HG03521 (cell line): ENCODE measurements at regions not wholly inside any gene's neighbourhood (a gene's known extent, or its start where the extent isn't known, plus 50 kb on each side); places are given as distances from the start of the nearest gene placed in this dataset.
"Not testable (repeated sequence)": the region's sequence is repeated elsewhere in the genome, so short reads cannot be mapped to it uniquely, and the experiment has no call there.

ENCODE experiments used
- ATAC-seq: cut with Tn5 transposase; IDR thresholded peaks from one replicate; pipeline ENCODE4 v1.9.1; 2021; ENCODE audit warnings: mild to moderate bottlenecking, moderate library complexity; ENCODE audit not compliant: unreplicated experiment

DNA sequence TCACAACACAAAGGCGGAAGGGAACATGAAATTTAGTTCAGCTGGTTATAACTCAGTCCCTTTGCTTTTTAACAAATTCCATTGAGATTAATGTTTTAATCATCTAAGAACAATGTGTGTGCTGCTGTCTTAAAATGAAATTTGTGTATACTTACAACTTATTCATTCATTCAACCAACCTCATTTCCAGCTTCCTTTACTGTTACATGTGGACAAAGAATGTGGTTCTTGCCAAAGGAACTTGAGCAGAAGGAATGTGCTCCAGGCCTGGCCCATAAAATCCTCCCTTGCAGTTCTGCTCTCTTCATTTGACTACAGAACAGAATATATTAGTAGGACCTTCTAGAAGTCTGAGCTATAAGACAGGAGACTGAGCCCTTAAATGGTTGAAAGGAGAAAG lies 176.8 kb upstream of the GLRA2 start:
- no peak for ATAC-seq

- no peak for ATAC-seq
These were observed 177.6 kb upstream of the GLRA2 start for GRCh38 chrX:14351611-14352303.

GRCh38 chrX:14347523-14347922 lies 181.8 kb upstream of the GLRA2 start:
- ATAC-seq: no peak

- ATAC-seq: no peak
These were observed 185.0 kb upstream of the GLRA2 start for GRCh38 chrX:14344172-14344940.

DNA sequence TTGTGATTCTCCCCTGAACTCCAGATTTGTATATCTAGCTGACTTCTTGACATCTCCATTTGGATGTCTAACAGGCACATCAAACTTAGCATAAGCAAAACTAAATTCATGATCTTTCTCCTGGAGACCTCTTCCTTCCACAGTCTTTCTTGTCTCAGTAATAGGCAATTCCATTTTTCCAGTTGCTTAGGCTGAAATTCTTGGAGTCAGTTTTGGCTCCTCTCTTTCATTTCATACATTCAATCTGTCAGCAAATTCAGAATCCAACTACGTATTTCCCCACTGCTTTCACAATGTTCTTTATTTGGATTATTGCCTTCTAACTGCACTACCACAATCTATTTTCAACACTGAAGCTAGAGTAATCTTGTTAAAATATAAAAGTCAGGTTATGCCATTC lies 219.9 kb upstream of the GLRA2 start:
- no peak for ATAC-seq

GRCh38 chrX:14308976-14309375 lies 220.4 kb upstream of the GLRA2 start:
- not testable (repeated sequence) for ATAC-seq

DNA sequence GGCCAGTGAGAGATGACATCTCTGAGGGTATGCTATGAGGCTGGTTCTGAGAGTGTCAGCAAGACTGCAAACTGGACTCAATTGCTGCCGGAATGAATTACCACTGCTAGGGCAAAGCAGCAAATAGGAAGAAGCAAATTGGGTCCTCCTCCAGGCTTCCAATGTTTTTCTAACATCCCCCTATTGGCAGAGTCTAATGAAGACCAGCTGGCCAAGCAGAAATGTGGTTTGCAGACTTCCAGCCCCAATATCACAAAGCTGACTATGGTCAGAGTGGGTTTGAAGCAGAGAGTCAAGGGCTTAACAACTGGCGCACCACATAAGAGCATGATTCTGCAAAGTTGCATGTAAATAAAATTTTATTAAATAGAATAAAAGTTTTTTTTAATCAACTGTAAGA lies 225.4 kb upstream of the GLRA2 start:
- ATAC-seq: no peak

DNA sequence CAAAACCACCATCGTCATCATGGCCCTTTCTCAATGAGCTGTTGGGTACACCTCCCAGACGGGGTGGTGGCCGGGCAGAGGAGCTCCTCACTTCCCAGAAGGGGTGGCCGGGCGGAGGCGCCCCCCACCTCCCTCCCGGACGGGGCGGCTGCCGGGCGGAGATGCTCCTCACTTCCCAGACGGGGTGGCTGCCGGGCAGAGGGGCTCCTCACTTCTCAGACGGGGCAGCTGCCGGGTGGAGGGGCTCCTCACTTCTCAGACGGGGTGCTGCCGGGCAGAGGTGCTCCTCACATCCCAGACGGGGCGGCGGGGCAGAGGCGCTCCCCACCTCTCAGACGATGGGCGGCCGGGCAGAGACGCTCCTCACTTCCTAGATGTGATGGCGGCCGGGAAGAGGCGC lies 226.8 kb upstream of the GLRA2 start:
- not testable (repeated sequence) for ATAC-seq

- no peak for ATAC-seq
These were observed 229.0 kb upstream of the GLRA2 start for GRCh38 chrX:14300376-14300775.

DNA sequence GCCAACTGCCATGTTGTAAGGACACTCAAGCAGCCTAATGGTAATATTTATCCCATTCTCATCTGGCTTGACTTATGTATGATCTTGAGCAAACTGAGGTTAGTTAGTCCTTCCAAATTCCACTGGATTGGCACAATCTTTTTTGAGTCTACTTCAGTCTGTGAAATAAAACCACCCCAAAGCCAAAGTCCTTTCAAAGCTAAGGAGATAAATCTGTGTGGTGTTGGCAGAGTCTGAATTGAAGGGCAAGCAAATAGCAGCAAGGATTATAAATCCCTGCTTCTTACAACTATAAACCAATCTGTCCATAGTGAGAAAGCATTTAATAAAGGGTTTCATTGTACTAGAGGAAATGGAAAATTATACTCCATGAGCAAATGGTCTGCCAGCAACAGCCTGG lies 233.9 kb upstream of the GLRA2 start:
- no peak for ATAC-seq

- no peak for ATAC-seq
These were observed 237.5 kb upstream of the GLRA2 start for GRCh38 chrX:14291666-14292500.

DNA sequence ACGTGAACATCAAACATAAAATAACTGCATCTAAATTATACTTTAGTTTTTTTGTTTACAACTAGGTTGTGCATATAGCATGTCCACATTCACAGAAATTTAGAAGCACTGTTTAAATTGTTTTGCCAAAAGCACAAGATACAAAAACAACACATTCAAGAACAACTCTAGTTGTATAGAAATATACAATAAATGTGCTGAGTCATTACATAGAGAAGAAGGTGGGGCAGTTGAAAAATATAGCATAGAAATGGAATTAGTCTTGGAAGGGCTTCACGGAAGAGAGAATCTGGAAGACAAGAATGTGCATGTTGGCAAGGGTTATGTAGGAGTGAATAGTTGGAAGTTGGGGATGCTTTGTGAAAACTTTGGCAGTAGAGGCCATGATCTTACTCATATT lies 239.0 kb upstream of the GLRA2 start:
- no peak for ATAC-seq

GRCh38 chrX:14274691-14275090 lies 245.0 kb upstream of the GEMIN8 start:
- ATAC-seq: no peak

- no peak for ATAC-seq
These were observed 237.5 kb upstream of the GEMIN8 start for GRCh38 chrX:14267216-14267615.

DNA sequence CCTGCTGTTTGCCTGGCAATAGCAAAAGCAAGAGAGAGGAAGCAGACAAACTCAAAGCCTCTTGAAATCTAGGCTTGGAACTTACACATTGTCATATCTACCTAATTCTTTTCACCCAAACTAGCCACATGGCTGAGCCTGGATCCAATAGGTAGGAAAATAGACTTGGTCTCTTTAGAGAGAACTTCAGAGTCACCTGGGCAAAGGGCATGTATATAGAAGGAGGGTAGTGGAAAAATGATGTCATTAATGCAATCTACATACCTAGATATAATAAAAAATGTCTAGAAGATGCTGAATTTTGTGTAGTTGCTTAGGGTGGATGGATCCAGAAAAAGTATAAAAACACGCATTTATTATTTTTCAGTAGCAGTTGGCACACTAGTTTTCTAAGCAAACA lies 237.0 kb upstream of the GEMIN8 start:
- no peak for ATAC-seq

DNA sequence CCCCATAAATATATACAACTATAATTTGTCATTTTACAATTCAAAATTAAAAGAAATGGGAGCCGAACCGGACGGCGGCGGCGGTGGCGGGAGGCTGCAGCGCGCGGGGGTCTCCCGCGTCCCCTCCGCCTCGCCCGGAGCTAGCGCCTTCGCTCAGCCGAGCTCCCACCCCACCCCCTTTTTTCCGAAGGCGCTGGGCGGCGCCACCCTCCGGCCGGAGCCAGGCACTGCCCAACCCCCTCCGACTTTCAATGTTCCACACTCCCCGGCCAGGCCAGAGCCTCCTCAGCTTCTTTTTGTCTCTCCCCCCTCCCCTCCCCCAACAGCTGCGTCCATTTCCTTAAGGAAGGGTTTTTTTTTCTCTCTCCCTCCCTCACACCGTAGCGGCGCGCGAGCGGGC lies 214.1 kb upstream of the GEMIN8 start:
- ATAC-seq: no peak

GRCh38 chrX:14235004-14235403 lies 205.3 kb upstream of the GEMIN8 start:
- ATAC-seq: no peak

DNA sequence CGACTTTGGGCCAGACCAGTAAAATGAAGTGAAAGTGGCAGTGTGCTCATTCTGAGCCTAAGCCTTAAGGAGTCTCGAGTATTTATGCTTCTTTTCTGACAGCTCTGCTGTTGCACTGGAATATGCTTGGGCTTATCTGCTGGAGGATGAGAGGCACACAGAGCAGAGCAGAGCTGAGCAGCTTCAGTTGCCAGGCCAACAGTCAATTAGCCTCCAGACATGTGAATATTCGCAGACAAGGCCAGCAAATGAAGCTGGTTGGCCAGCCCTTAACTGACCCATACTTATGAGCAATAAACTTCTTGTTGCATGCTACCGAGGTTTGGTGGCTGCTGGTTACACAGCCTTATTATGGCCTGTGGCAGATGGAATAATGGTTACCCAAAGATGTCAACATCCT lies 203.0 kb upstream of the GEMIN8 start:
- no peak for ATAC-seq

DNA sequence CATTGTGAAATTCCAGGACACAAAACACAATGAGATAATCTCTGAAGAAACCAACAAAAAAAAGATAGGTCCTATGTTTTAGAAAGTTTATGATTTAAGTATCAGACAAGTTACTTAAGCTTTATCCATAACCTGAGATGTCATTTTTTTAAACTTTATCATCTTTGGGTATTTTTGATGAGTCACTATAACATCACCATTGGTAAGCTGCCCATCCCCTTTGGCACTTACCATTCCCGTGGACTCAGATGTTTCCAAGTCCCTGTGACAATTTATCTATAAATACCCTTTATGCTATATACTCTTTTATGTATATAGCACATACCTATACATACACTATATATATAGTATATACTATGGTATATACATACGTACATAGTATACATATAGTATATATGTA lies 198.9 kb upstream of the GEMIN8 start:
- ATAC-seq: no peak

- ATAC-seq: no peak
These were observed 190.8 kb upstream of the GEMIN8 start for GRCh38 chrX:14220386-14220944.

GRCh38 chrX:14209034-14209433 lies 179.3 kb upstream of the GEMIN8 start:
- ATAC-seq: no peak
